ENCODE measurements at regions not wholly inside any gene's neighbourhood (a gene's known extent, or its start where the extent isn't known, plus 50 kb on each side); places are given as distances from the start of the nearest gene placed in this dataset.

GRCh38 chr6:117110737-117111136 lies 154.6 kb upstream of the VGLL2 start:
- DNase-seq (ENCODE audit: low read depth in 2 of 2): no peak
- H3K4me3 ChIP-seq (replicated peaks in 1 of 2; ENCODE audit: low read depth in 2 of 2, low read length in 2 of 2): no peak overlapping the region
- no peak for TF ChIP-seq CTCF (IDR thresholded peaks at IDR 0.05; ENCODE audit: low read depth, low read length)

GRCh38 chr6:117117652-117118051 lies 147.7 kb upstream of the VGLL2 start:
- no peak for DNase-seq (ENCODE audit: low read depth in 2 of 2)
- no peak for TF ChIP-seq CTCF (IDR thresholded peaks at IDR 0.05; ENCODE audit: low read depth, low read length)

DNA sequence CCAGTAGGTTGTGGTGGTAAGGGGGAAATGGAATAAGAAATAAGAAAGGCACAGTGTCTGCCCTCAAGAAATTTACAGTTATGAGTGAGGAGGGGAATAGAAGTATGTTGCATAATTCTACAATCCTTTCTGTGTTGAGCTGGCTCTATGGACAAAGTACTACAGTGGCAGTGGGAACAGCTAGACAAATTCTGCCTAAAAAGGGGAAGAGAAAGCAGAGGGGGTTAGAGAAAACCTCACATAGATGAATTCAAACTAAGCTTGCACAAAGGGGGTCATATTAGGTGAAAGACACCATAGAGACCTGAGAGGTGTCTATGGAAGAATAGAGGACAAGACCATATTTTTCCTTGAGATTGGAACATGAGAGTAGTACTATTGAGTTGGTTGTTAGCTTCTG lies 146.9 kb upstream of the VGLL2 start:
- TF ChIP-seq CTCF (IDR thresholded peaks at IDR 0.05; ENCODE audit: low read depth, low read length): no peak
- no peak for DNase-seq (ENCODE audit: low read depth in 2 of 2)
- no peak overlapping the region for H3K4me3 ChIP-seq (replicated peaks in 1 of 2; ENCODE audit: low read depth in 2 of 2, low read length in 2 of 2)

More at GRCh38 chr6:117117652-117118051, 147.7 kb upstream of the VGLL2 start:
- no peak overlapping the region for H3K4me3 ChIP-seq (replicated peaks in 1 of 2; ENCODE audit: low read depth in 2 of 2, low read length in 2 of 2)

- no peak for TF ChIP-seq CTCF (IDR thresholded peaks at IDR 0.05; ENCODE audit: low read depth, low read length)
- no peak overlapping the region for H3K4me3 ChIP-seq (replicated peaks in 1 of 2; ENCODE audit: low read depth in 2 of 2, low read length in 2 of 2)
- DNase-seq (ENCODE audit: low read depth in 2 of 2): no peak
Observed at GRCh38 chr6:117126213-117126612, 139.1 kb upstream of the VGLL2 start.

GRCh38 chr6:117128052-117128451 lies 137.3 kb upstream of the VGLL2 start:
- TF ChIP-seq CTCF (IDR thresholded peaks at IDR 0.05; ENCODE audit: low read depth, low read length): no peak
- no peak for DNase-seq (ENCODE audit: low read depth in 2 of 2)
- H3K4me3 ChIP-seq (replicated peaks in 1 of 2; ENCODE audit: low read depth in 2 of 2, low read length in 2 of 2): no peak overlapping the region

DNA sequence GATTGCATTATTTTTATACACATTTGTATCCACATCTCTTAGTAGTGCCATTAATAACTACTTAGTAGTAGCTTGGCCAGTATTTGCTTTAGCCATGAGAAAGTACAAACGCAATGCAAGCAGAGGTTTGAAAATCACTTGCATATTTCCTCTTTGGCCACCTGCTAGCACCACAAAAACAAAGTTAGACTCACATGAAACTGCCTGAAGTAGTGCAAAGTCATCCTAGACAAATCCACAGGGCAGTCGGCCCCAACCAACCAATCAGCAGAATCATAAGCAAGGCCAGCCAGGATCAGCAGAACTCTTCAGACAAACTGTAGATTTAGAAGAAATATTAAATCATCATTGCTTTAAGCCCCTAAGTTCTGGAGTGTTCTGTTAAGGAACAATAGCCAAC lies 135.2 kb upstream of the VGLL2 start:
- no peak for TF ChIP-seq CTCF (IDR thresholded peaks at IDR 0.05; ENCODE audit: low read depth, low read length)
- DNase-seq (ENCODE audit: low read depth in 2 of 2): no peak
- H3K4me3 ChIP-seq (replicated peaks in 1 of 2; ENCODE audit: low read depth in 2 of 2, low read length in 2 of 2): no peak overlapping the region

- DNase-seq (ENCODE audit: low read depth in 2 of 2): no peak
- no peak overlapping the region for H3K4me3 ChIP-seq (replicated peaks in 1 of 2; ENCODE audit: low read depth in 2 of 2, low read length in 2 of 2)
- TF ChIP-seq CTCF (IDR thresholded peaks at IDR 0.05; ENCODE audit: low read depth, low read length): no peak
Observed at GRCh38 chr6:117136702-117137101, 128.7 kb upstream of the VGLL2 start.
